Stimulated activated CD4-positive, alpha-beta T cell treated with anti-CD3 and anti-CD28 coated beads, Interleukin-4, amount 100 ng/mL, for 24 hours (primary cell): ENCODE measurements at regions not wholly inside any gene's neighbourhood (a gene's known extent, or its start where the extent isn't known, plus 50 kb on each side); places are given as distances from the start of the nearest gene placed in this dataset.
"Not testable (repeated sequence)": the region's sequence is repeated elsewhere in the genome, so short reads cannot be mapped to it uniquely, and the experiment has no call there.

ENCODE experiments used
- DNase-seq: peaks from one replicate; pipeline ENCODE4 v3.0.0-alpha.2; 2020

GRCh38 chr2:209086761-209087160, 337.1 kb upstream of the MAP2 start:
- no peak for DNase-seq

- DNase-seq, result no peak
These were observed 332.8 kb upstream of the MAP2 start for GRCh38 chr2:209091056-209091455.

GRCh38 chr2:209094221-209094620, 329.6 kb upstream of the MAP2 start:
- no peak for DNase-seq

DNA sequence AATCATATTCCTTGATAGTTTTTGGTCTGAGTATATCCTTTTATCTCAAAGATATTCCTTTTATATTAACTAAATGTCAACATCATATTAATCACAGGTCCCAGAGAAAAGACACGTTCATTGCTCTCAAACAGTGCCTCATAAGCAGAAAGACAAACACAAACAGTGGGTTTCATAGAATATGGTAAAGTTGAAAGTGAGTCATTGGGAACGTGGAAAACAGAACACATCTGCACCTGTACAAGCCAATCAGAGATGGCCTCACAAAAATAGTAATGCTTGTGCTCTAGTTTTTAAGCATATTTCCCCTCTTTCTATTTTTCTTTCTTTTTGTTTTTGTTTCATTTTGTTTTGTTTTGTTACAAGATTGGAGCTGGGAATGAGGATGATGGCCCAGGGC, 328.4 kb upstream of the MAP2 start:
- no peak for DNase-seq

- DNase-seq, result no peak
These were observed 326.7 kb upstream of the MAP2 start for GRCh38 chr2:209097168-209097567.

- DNase-seq, result no peak
These were observed 321.5 kb upstream of the MAP2 start for GRCh38 chr2:209102319-209102718.

DNA sequence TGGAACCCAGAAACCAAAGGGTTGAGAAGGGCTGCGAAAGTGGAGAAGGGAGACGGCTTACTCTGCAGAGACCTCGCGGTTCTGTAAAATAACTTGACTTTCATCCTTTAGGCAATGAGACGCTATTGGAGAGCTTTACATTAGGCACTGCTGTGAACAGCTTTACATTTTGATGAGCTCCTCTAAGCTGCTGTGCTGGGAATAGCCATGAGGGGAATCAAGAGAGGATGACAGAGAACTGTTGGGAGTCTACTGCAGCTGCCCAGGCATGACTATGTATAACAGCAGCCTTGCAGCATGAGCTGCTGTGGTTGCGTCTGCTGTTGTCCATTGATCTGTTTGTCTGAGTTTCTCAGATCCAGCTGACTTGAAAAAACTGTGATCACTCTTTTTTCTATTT, 310.8 kb upstream of the MAP2 start:
- DNase-seq, result no peak

- DNase-seq, result no peak
These were observed 309.1 kb upstream of the MAP2 start for GRCh38 chr2:209114588-209115240.

DNA sequence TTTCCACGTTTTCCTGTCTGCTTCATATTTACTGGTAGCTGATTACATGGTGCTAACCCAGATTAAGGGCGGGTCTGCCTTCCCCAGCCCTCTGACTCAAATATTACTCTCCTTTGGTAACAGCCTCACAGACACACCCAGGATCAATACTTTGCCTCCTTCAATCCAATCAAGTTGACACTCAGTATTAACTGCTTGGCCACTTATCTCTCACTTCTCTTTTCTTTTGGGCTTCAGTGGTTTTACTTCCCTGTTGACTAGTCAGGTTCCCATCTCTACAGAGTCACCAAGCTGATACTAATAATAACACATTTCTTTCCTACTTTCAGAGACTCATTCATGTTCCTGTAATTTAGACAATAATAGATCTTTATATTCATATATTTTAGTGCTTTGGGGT, 302.2 kb upstream of the MAP2 start:
- no peak for DNase-seq

DNA sequence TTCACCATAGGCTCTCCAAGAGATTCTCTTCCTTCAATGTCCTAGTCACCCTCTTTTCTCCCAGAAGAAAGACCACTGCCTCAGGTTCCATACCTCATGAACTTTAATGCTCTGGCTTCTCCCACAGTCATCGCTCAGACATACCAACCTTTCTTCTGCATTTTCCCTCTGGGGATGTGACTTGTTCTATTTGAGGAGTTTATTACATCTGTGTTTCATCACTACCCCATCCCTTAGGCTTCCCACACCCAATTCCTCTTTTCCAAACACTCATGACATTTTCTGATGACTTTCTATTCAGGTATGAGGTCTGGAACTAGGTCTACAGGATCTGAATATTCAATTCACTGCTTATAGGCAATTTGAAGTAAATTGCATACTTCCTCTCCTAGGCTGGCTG, 298.6 kb upstream of the MAP2 start:
- no peak for DNase-seq

GRCh38 chr2:209138079-209138478, 285.8 kb upstream of the MAP2 start:
- no peak for DNase-seq

DNA sequence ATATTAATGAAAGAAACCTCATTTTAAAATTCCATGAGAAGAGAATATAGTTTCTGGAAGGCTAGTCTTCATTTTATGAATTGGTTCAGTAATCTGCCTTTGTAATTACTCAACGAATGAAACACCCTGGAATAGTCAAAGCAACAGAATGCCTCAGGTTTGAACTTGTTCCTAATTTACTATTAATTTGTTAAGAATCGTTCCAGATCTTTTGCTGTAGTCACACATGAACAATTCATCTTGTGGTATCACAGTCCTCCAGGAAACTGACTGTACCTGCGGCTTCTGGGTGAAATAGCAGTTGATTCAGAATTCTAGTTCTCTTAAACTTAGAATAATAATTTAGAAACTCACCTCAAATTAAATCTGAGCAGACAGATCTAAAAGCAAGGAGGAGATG, 282.7 kb upstream of the MAP2 start:
- no peak for DNase-seq

- DNase-seq, result no peak
These were observed 282.0 kb upstream of the MAP2 start for GRCh38 chr2:209141818-209142217.

GRCh38 chr2:209145220-209145691, 278.6 kb upstream of the MAP2 start:
- DNase-seq, result not testable (repeated sequence)

- DNase-seq, result no peak
These were observed 277.7 kb upstream of the MAP2 start for GRCh38 chr2:209145941-209146681.

DNA sequence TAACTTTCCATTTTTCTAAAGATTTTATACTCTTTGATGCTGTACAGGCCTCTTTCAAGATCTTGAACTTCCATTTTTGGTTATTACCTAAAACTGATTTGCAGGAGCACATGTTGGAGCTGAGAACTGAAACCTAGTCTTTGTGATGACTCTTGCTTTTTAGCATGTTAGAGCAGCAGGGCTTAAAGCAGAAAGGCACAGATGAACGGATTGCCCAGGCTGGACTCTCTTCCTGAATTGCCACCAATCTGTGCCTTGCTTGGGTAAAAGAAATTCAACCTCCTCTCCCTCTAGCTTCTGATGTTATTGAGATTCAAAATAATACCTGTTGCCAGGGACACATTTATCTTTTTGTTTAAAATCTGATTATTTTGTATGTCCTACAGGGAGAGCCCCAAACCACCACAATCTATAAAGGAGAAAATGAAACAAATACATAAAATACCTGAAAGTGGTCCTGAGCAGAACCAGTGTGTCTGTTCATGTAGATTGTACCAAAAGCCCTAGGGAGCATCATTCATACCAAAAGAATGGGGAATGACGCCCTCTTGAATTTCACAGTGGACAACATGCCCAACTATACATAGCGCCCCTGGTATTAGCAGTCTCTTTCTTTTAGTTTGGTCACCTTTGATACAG, 277.0 kb upstream of the MAP2 start:
- DNase-seq, result no peak

- DNase-seq, result no peak
These were observed 275.9 kb upstream of the MAP2 start for GRCh38 chr2:209147981-209148380.

GRCh38 chr2:209160800-209161588, 262.9 kb upstream of the MAP2 start:
- no peak for DNase-seq

DNA sequence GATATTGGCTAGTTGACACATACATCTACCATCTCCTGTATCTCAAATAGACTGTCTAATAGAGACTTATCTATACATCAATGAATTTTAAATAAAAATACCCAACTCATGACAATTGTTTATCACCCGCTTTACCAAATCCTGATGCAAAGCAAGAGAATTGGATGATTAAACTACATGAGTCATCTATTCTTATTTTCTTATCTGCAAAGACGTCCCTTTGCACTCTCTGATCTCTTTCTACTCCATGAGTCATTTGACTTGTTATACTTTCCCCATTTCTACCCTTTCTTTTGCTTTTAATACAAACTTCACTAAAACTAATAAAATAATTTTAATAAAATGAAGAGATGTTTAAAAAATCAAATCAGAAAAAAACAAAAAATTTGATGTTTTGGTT, 261.7 kb upstream of the MAP2 start:
- no peak for DNase-seq

DNA sequence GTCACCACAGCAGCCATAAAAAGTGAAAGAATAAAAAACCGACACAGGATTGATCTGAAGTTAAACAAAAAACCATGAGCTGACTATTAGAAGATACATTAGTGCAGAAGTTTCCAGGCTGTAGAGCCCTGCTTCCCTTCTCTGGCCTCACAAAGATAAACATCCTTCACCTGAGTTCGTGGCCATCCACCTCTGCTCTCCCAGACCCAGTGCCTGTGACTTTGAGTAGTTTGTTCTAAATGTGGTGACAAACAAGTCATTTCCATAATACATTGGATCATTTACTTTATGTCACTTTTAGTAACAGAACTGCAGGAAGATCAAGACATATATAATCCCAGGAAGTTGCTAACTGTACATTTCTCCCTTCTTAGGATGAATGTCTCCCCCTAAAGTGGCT, 241.9 kb upstream of the MAP2 start:
- no peak for DNase-seq

DNA sequence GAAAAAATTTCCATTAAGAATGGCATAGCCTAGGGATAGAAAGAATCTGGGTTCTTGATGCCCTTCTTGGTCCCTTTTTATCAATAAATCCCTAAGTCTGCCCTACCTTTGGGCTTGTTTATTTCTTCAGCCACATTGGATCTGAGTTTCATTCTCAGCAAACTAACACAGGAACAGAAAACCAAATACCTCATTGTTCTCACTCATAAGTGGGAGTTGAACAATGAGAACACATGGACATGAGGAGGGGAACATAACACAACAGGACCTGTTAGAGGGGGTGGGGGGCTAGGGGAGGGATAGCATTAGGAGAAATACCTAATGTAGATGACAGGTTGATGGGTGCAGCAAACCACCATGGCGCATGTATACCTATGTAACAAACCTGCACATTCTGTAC, 237.0 kb upstream of the MAP2 start:
- DNase-seq, result not testable (repeated sequence)

DNA sequence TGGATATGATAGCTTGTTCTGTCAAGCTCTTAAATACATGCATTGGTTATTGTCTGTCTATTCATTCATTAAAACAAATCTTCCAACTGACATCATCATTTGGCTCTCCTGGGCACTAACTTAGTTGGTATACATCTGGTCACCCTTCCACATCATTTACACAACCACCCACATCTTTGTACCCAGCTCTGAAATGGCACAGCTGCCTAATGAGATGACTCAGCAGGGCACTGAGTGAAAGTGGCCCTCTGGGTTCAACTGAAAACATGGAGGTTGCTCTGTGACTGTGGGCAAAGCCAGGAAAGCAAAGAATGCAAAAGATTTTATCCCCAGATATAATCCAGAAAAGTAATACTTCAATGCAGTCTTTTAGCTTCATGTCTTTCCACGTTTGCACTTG, 234.0 kb upstream of the MAP2 start:
- no peak for DNase-seq

- no peak for DNase-seq
These were observed 232.7 kb upstream of the MAP2 start for GRCh38 chr2:209191139-209191538.
